SK-N-SH treated with all-trans-retinoic acid at 6 μM for 48 hours (cell line): ENCODE measurements at regions not wholly inside any gene's neighbourhood (a gene's known extent, or its start where the extent isn't known, plus 50 kb on each side); places are given as distances from the start of the nearest gene placed in this dataset.

ENCODE experiments used
- ATAC-seq: fragments of 200-7000 bp; cut with Tn5 transposase; 3 replicates; pipeline ENCODE4 v1.9.1; 2020; ENCODE audit warnings: mild to moderate bottlenecking, moderate library complexity
- ARNTL ChIP-seq: fragments of 450-650 bp; formaldehyde crosslinking; IDR thresholded peaks from 2 replicates; pipeline ENCODE4 v1.5.0; 2020; ENCODE audit warnings: low read depth, mild to moderate bottlenecking, moderate library complexity, borderline replicate concordance
- BACH2 ChIP-seq: fragments of 250-450 bp; sonication (Bioruptor Pico); IDR thresholded peaks from 2 replicates; pipeline ENCODE4 v1.9.0; 2021; ENCODE audit warnings: mild to moderate bottlenecking, borderline replicate concordance
- CREB5 ChIP-seq: fragments of 250-450 bp; sonication (Bioruptor Pico); IDR thresholded peaks from 2 replicates; pipeline ENCODE4 v1.5.1; 2020; ENCODE audit warnings: low read depth, mild to moderate bottlenecking, moderate library complexity
- CSRNP3 ChIP-seq: fragments of 250-450 bp; sonication (Bioruptor Pico); IDR thresholded peaks from 2 replicates; pipeline ENCODE4 v1.5.1; 2021; ENCODE audit warnings: mild to moderate bottlenecking, moderate library complexity
- ESRRG ChIP-seq: fragments of 250-450 bp; sonication (Bioruptor Pico); IDR thresholded peaks from 2 replicates; pipeline ENCODE4 v1.6.1; 2021; ENCODE audit warnings: mild to moderate bottlenecking
- GLIS3 ChIP-seq: fragments of 250-450 bp; sonication (Bioruptor Pico); IDR thresholded peaks from 2 replicates; pipeline ENCODE4 v1.5.0; 2020; ENCODE audit warnings: mild to moderate bottlenecking, moderate library complexity
- ISL1 ChIP-seq: fragments of 250-450 bp; sonication (Bioruptor Pico); IDR thresholded peaks from 2 replicates; pipeline ENCODE4 v2.1.2; 2022; ENCODE audit warnings: mild to moderate bottlenecking, moderate library complexity
- OSR1 ChIP-seq: fragments of 250-450 bp; sonication (Bioruptor Pico); IDR thresholded peaks from 2 replicates; pipeline ENCODE4 v1.8.0; 2022; ENCODE audit warnings: moderate library complexity, mild to moderate bottlenecking, inconsistent platforms
- PATZ1 ChIP-seq: fragments of 250-450 bp; sonication (Bioruptor Pico); IDR thresholded peaks from 2 replicates; pipeline ENCODE4 v1.8.0; 2020; ENCODE audit warnings: mild to moderate bottlenecking, moderate library complexity, borderline replicate concordance
- POU6F1 ChIP-seq: fragments of 250-450 bp; sonication (Bioruptor Pico); IDR thresholded peaks from 2 replicates; pipeline ENCODE4 v1.8.0; 2021; ENCODE audit warnings: low read depth, mild to moderate bottlenecking, moderate library complexity, borderline replicate concordance
- PPARA ChIP-seq: fragments of 250-450 bp; sonication (Bioruptor Pico); IDR thresholded peaks from 2 replicates; pipeline ENCODE4 v1.5.0; 2020; ENCODE audit warnings: mild to moderate bottlenecking, borderline replicate concordance
- RARB ChIP-seq: fragments of 250-450 bp; sonication (Bioruptor Pico); IDR thresholded peaks from 2 replicates; pipeline ENCODE4 v1.8.0; 2021; ENCODE audit warnings: mild to moderate bottlenecking, moderate library complexity
- SNAI2 ChIP-seq: fragments of 250-450 bp; sonication (Bioruptor Pico); IDR thresholded peaks from 2 replicates; pipeline ENCODE4 v1.5.0; 2020; ENCODE audit warnings: mild to moderate bottlenecking, moderate library complexity
- TCF4 ChIP-seq: fragments of 250-450 bp; sonication (Bioruptor Pico); IDR thresholded peaks from 2 replicates; pipeline ENCODE4 v1.8.0; 2021; ENCODE audit warnings: mild to moderate bottlenecking, moderate library complexity, borderline replicate concordance
- TOX ChIP-seq: fragments of 250-450 bp; sonication (Bioruptor Pico); IDR thresholded peaks from 2 replicates; pipeline ENCODE4 v1.8.0; 2021; ENCODE audit warnings: mild to moderate bottlenecking, moderate library complexity, borderline replicate concordance
- ZFP3 ChIP-seq: fragments of 250-450 bp; sonication (Bioruptor Pico); IDR thresholded peaks from 2 replicates; pipeline ENCODE4 v1.5.0; 2020; ENCODE audit warnings: mild to moderate bottlenecking, moderate library complexity
- ZFP30 ChIP-seq: fragments of 450-650 bp; formaldehyde crosslinking; IDR thresholded peaks from 2 replicates; pipeline ENCODE4 v1.5.0; 2022; ENCODE audit warnings: mild to moderate bottlenecking, moderate library complexity
- ZNF565 ChIP-seq: fragments of 450-650 bp; formaldehyde crosslinking; conservative IDR thresholded peaks from 2 replicates; pipeline ENCODE4 v1.5.0; 2020; ENCODE audit warnings: low read depth, mild to moderate bottlenecking, moderate library complexity
- ZNF8 ChIP-seq: fragments of 450-650 bp; formaldehyde crosslinking; IDR thresholded peaks from 2 replicates; pipeline ENCODE4 v1.5.0; 2020; ENCODE audit warnings: mild to moderate bottlenecking, moderate library complexity

GRCh38 chr16:62921904-62922303 is 885.7 kb upstream of the CDH8 start:
- ATAC-seq = no peak
- TF ChIP-seq TOX (CRISPR knock-in tag) (no peak), ZFP30 (no peak), CSRNP3 (CRISPR knock-in tag) (no peak), ISL1 (CRISPR knock-in tag) (no peak), BACH2 (CRISPR knock-in tag) (no peak), PPARA (CRISPR knock-in tag) (no peak), ZNF8 (CRISPR knock-in tag) (no peak), CREB5 (CRISPR knock-in tag) (no peak), SNAI2 (CRISPR knock-in tag) (no peak), ZFP3 (no peak), GLIS3 (CRISPR knock-in tag) (no peak), POU6F1 (CRISPR knock-in tag) (no peak), ESRRG (CRISPR knock-in tag) (no peak)

- TF ChIP-seq PPARA (CRISPR knock-in tag) (no peak), CSRNP3 (CRISPR knock-in tag) (no peak), OSR1 (CRISPR knock-in tag) (no peak), ZNF8 (CRISPR knock-in tag) (no peak), POU6F1 (CRISPR knock-in tag) (no peak), TOX (CRISPR knock-in tag) (no peak), ZNF565 (no peak), SNAI2 (CRISPR knock-in tag) (no peak), PATZ1 (CRISPR knock-in tag) (no peak), ESRRG (CRISPR knock-in tag) (no peak), TCF4 (CRISPR knock-in tag) (no peak), ZFP3 (no peak)
- TF ChIP-seq, all 23 proteins: peak for 0
- no peak for ATAC-seq
Observed at GRCh38 chr16:62913924-62914323, 877.7 kb upstream of the CDH8 start.

- TF ChIP-seq ISL1 (CRISPR knock-in tag) (no peak), SNAI2 (CRISPR knock-in tag) (no peak)
- ATAC-seq = no peak
Observed at GRCh38 chr16:62913333-62913732, 877.1 kb upstream of the CDH8 start.

- TF ChIP-seq ZNF8 (CRISPR knock-in tag) (no peak), RARB (CRISPR knock-in tag) (no peak), PPARA (CRISPR knock-in tag) (no peak), TOX (CRISPR knock-in tag) (no peak), ARNTL (CRISPR knock-in tag) (no peak)
- ATAC-seq = no peak
Observed at GRCh38 chr16:62909597-62909996, 873.4 kb upstream of the CDH8 start.
